Thoracic aorta (tissue), 2 donors: ENCODE measurements at regions not wholly inside any gene's neighbourhood (a gene's known extent, or its start where the extent isn't known, plus 50 kb on each side); places are given as distances from the start of the nearest gene placed in this dataset.

Experiments used
- ATAC-seq: fragments of 150-250 bp; one replicate; pipeline ENCODE4 v1.8.0; 2017; ENCODE audit warnings: low read depth; ENCODE audit not compliant: insufficient number of reproducible peaks, low FRiP score
- DNase-seq: peaks from one replicate; pipeline ENCODE4 v3.0.0-alpha.2; 2020; ENCODE audit warnings: low spot score
- H3K27ac ChIP-seq, 2 donors: fragments of 200-600 bp; sonication (generic); 1 replicate in 1 of 2; 2 replicates in 1 of 2; pipeline ENCODE4 v1.5.1; 2016; ENCODE audit warnings: mild to moderate bottlenecking in 2 of 2, moderate library complexity in 2 of 2
- H3K27me3 ChIP-seq: fragments of 200-600 bp; sonication (generic); replicated peaks from 2 replicates; pipeline ENCODE4 v1.6.0; 2016; ENCODE audit warnings: mild to moderate bottlenecking; ENCODE audit not compliant: insufficient read depth
- H3K36me3 ChIP-seq: fragments of 200-600 bp; sonication (generic); one replicate; pipeline ENCODE4 v1.5.1; 2016
- H3K4me1 ChIP-seq, 2 donors: fragments of 200-600 bp; sonication (generic); 1 replicate in 1 of 2; 2 replicates in 1 of 2; pipeline versions ENCODE4 v1.5.1 to v1.6.0; 2016; ENCODE audit warnings: low read depth in 2 of 2, mild to moderate bottlenecking in 1 of 2; ENCODE audit not compliant: control insufficient read depth in 1 of 2
- H3K4me3 ChIP-seq: fragments of 200-600 bp; sonication (generic); 2 replicates; pipeline ENCODE4 v1.5.1; 2016; ENCODE audit warnings: mild to moderate bottlenecking
- H3K9me3 ChIP-seq: fragments of 200-600 bp; sonication (generic); 2 replicates; pipeline ENCODE4 v1.5.1; 2016
- CTCF ChIP-seq: fragments of 200-600 bp; sonication (generic); IDR thresholded peaks from one replicate; pipeline ENCODE4 v1.5.1; 2019; ENCODE audit warnings: antibody characterized with exemption

DNA sequence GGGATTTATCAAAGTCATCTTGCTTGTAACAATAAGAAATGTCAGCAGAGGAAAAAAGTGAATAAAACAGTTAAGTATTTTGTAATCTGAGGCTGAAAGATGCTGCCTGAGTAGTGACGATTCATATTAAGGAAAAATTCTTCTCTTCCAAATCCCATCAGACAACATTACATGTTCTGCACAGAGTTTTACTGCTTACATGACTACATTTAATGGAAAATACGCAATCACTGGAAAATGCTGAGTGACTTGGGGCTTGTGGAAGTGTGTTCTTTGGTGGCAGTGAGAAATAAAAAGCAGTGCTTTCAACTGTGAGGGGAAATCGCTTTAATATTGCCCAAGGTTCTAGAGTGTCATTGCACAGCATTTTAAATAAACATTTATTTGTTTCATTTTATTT, 1025.2 kb upstream of the GOT2 start:
- DNase-seq (no peak), ATAC-seq (no peak)
- no peak for TF ChIP-seq CTCF
- Histone ChIP-seq H3K4me1 (no peaks in the 10 kb centered on the region), H3K4me3 (no peak overlapping the region), H3K9me3 (no peaks in the 10 kb centered on the region), H3K27me3 (no peaks in the 10 kb centered on the region), H3K36me3 (no peaks in the 10 kb centered on the region), H3K27ac (no peak overlapping the region)

DNA sequence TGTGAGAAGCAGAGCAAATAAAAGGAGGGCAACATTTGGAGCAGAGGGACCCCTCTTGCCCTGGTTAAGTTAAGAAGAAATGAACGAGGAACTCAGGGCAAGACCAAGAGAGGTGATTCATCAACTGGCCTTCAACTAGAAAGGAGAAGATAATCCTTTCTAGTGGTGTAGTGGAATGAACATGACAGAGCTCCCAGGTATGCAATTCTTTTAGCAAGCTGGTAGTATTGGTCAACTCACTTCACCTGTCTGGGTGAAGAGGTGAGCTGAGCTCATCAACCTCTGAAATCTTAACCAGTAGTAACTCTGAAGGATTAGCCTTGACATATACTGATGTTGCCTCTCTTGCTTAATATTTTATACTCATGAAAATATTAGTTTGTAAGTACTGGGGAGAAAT, 1024.7 kb upstream of the GOT2 start:
- H3K4me3 ChIP-seq = no peak overlapping the region
- H3K9me3 ChIP-seq = no peaks in the 10 kb centered on the region
- DNase-seq = no peak
- H3K27ac ChIP-seq = no peak overlapping the region
- H3K27me3 ChIP-seq = no peaks in the 10 kb centered on the region
- no peaks in the 10 kb centered on the region for H3K36me3 ChIP-seq
- no peak for ATAC-seq
- no peak for TF ChIP-seq CTCF
- H3K4me1 ChIP-seq = no peaks in the 10 kb centered on the region

DNA sequence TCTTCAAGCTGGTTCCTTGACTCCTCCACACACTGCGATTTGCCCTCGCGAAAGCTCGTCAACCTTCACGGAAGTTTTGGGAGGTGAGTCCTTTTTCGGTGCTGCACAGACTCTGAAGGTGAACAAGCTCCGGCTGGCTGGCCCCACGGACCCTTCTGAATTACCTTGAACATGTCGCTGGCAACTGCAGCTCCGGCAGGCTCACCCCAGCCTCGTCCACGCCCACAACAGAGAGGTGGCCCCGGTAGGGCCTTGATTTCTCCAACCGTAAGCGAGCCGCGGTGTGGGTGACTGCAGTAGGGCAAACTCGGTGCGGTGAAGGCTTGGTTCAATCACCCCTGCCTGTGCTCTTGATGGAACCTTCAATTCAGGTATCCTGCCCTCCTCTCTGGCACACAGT, 1020.7 kb upstream of the GOT2 start:
- no peak for ATAC-seq
- no peak overlapping the region for H3K4me3 ChIP-seq
- H3K4me1 ChIP-seq = no peaks in the 10 kb centered on the region
- TF ChIP-seq CTCF = no peak
- no peak overlapping the region for H3K27ac ChIP-seq
- H3K9me3 ChIP-seq = no peaks in the 10 kb centered on the region
- no peak for DNase-seq
- H3K27me3 ChIP-seq = no peaks in the 10 kb centered on the region
- no peaks in the 10 kb centered on the region for H3K36me3 ChIP-seq

DNA sequence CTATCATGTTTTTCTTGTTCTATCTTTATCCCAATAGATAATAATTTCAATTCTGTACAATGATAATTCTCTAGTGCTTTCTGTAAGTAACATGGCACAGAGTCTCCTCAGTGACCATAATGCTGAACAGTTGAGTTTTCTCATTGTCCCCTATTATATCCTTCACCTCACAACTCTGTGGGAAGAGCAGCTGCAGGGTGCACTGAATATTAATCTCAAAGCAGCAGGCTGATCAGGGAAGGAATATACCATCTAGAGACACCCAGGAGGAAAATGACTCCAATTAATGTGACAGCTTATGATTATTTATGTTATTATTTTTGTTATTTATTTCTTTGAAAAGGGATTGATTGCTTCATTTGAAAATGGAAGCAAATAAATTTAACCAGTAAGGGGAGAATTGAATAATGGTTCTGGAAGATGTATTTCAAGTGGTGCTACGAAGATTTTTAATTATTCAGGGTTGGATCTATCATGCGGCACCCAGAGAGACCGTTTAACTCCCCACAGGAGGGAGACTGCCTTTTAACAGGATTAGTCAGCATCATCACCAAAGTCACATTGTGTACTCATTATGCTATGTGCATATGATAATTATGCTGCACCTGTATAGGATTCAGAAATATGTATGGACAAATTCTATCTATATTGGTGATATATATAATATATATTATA, 1015.7 kb upstream of the GOT2 start:
- DNase-seq (no peak), ATAC-seq (no peak)
- TF ChIP-seq CTCF = no peak
- H3K9me3 ChIP-seq = no peaks in the 10 kb centered on the region
- no peaks in the 10 kb centered on the region for H3K36me3 ChIP-seq
- H3K27ac ChIP-seq = no peak overlapping the region
- no peaks in the 10 kb centered on the region for H3K27me3 ChIP-seq
- no peak overlapping the region for H3K4me3 ChIP-seq
- no peaks in the 10 kb centered on the region for H3K4me1 ChIP-seq

GRCh38 chr16:59748531-59748930, 1014.4 kb upstream of the GOT2 start:
- no peak for ATAC-seq

More at GRCh38 chr16:59748531-59748930, 1014.4 kb upstream of the GOT2 start:
- no peak for DNase-seq
- Histone ChIP-seq H3K4me3 (no peak overlapping the region), H3K27me3 (no peaks in the 10 kb centered on the region), H3K4me1 (no peaks in the 10 kb centered on the region), H3K27ac (no peak overlapping the region), H3K9me3 (no peaks in the 10 kb centered on the region), H3K36me3 (no peaks in the 10 kb centered on the region)
- TF ChIP-seq CTCF = no peak
